SK-MEL-5 (cell line): ENCODE measurements at regions not wholly inside any gene's neighbourhood (a gene's known extent, or its start where the extent isn't known, plus 50 kb on each side); places are given as distances from the start of the nearest gene placed in this dataset.
"Not testable (repeated sequence)": the region's sequence is repeated elsewhere in the genome, so short reads cannot be mapped to it uniquely, and the experiment has no call there.

ENCODE experiments used
- DNase-seq: peaks from one replicate; pipeline ENCODE4 v3.0.0-alpha.2; 2016; ENCODE audit warnings: low read depth, low spot score
- in situ Hi-C: cut with HindIII; loops from 2 replicates; pipeline ENCODE4 v1.10.0; 2016; ENCODE audit warnings: low sequenced_read_pairs, high pct_unique_total_duplicates, low pct_unique_long_range_greater_than_20kb

DNA sequence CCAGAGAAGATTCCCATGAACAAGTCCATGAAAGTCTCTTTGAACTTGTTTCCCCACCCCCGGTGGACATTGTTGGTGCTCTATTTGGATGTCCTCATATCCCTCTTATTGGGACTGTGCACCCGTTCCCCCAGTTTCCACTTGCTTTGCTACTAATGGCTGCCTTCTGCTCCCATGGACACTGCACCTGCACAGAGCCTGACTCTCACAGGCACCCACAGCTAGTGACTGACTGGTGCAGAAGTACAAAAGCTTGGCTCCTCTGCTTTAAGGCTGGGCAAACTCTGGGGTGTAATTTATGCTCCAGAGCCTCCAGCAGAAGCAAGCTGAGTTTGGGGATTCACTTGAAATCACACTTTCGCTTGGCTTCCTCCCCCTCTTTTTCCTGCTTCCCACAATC lies 239.9 kb upstream of the BTBD3 start:
- DNase-seq = no peak
- in situ Hi-C loops = no loop called here

DNA sequence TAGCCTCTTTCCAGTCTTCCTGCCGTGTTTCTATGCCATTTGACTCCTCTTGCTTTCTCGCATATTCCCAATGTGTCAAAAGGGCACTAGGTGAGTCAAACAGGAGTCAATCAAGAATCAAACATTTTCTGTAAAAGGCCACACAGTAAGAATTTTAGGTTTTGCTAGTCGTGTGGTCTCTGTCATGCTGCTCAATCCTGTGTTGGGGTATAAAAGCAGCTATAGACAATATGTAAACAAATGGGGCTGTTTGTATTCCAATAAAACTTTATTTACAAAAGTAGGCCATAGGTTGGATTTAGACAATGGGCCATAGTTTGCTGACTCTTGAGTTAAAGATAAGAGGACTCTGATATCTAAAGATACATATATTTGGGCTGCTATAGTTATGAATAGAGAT lies 235.4 kb upstream of the BTBD3 start:
- in situ Hi-C loops = no loop called here
- DNase-seq = no peak

GRCh38 chr20:11686195-11686594 lies 231.5 kb upstream of the BTBD3 start:
- no peak for DNase-seq
- in situ Hi-C loops = no loop called here

DNA sequence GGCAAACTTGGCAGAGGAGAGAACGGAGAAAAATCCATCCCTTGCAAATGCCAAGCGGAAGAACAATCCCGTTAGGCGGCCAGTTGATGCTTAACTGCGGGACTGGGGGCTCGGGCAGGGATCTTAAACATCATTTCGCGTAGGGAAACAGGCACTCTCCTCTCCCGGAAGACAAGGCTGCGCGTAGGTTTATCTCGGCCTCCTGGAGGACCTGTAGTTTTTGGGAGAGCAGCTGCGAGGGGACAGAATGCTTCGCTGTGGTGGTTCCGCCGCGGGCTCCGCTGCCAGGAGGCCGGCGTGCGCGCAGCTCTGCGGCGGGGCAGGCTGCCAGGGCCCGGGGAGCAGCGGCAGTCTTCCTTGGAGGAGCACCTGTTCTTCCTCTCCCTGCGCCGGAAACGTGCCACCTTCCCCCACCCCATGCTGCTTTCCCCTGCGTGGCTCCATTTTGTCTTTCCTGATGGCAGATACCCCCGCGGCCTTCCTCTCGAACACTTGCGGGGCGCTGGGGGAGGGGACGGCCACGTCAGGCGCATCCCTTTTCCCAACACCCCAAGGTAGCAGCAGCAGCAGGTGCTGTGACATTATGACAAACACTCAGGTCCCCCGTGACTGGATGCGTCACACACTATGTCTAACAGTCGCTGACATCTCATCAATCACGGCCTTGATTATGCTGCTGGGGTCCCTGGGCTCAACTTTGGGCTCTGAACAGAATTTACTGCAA lies 230.7 kb upstream of the BTBD3 start:
- in situ Hi-C loops = no loop called here
- DNase-seq = no peak

DNA sequence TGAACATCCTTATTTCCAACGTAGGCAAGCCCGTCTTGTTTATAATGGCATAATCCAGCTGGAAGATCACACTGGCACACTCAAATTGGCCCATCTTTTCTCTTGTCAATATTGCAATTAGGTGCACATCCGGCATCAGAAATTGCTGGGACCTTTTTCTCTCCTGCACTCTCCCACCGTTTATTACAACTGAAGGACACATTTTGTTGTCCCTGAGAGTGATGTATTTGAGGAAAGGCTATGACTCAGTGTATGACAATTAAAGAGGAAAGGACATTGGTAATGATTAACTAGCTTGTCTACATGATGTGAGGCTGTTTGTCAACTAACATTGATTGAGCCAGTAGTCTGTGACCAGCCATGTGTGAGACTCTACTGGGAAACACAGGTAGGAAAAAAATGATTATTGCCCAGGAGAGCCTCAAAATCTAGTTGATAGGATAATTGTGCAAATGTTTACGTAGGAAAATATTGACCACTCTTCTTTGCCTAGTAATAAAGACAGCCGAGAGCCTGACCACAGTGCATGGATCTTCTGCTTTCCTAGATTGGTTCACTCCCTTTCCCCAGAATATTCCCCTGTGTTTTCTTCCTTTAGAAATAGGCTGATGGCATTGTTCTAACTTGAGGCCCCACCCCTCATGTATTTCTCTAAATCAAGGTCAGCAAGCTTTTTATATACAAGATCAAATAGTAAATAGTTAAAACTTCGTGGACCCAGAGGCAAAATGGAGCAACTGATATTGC lies 230.0 kb upstream of the BTBD3 start:
- no peak for DNase-seq
- in situ Hi-C loops = no loop called here

DNA sequence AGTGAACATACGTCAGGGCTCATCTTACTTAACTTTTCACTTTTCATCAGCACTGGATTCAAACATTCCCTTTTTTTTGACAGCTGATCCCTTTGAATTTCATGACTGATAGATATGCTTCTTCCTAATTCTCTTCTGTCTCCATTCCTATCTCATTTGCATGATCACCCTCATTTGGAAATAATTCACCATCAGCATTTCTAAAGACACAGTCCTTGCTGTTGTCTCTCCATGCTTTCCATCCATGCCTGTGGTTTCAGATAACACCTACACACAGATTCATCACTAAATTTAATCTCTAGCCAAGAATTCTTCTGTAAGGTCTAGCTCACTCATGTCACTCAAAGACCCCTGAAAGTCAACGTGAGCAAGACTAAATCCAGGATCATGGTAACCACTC lies 228.4 kb upstream of the BTBD3 start:
- in situ Hi-C loops = no loop called here
- DNase-seq = no peak

- DNase-seq = no peak
- in situ Hi-C loops = no loop called here
These were observed 225.9 kb upstream of the BTBD3 start for GRCh38 chr20:11691766-11692165.

GRCh38 chr20:11692567-11692966 lies 225.1 kb upstream of the BTBD3 start:
- no peak for DNase-seq
- in situ Hi-C loops = no loop called here

GRCh38 chr20:11694467-11694866 lies 223.2 kb upstream of the BTBD3 start:
- DNase-seq = no peak
- in situ Hi-C loops = no loop called here

GRCh38 chr20:11697055-11697454 lies 220.6 kb upstream of the BTBD3 start:
- in situ Hi-C loops = no loop called here
- DNase-seq = no peak

- in situ Hi-C loops = no loop called here
These were observed 220.0 kb upstream of the BTBD3 start for GRCh38 chr20:11697646-11698045.

GRCh38 chr20:11698124-11698523 lies 219.6 kb upstream of the BTBD3 start:
- in situ Hi-C loops = no loop called here
- no peak for DNase-seq

More at GRCh38 chr20:11697646-11698045, 220.0 kb upstream of the BTBD3 start:
- no peak for DNase-seq

- no peak for DNase-seq
- in situ Hi-C loops = no loop called here
These were observed 216.9 kb upstream of the BTBD3 start for GRCh38 chr20:11700831-11701230.

GRCh38 chr20:11702721-11703518 lies 214.8 kb upstream of the BTBD3 start:
- DNase-seq = no peak
- in situ Hi-C loops = no loop called here

DNA sequence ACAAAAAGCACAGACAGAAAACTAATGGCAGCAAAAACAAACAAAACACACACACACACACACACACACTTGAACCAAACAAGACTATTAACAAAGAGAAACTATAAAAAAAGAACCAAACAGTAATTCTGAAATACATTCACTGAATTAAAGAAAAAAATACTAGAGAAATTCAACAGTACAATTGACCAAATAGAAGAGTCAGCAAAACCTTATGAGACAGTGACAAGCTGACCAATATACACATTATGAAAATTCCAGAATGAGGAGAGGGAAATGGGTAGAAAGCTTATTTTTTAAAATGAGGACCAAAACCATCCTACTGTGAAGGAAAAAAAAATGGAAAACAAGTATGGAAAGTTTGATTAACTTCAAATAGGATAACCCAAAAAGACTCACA lies 212.2 kb upstream of the BTBD3 start:
- no peak for DNase-seq
- in situ Hi-C loops = no loop called here

DNA sequence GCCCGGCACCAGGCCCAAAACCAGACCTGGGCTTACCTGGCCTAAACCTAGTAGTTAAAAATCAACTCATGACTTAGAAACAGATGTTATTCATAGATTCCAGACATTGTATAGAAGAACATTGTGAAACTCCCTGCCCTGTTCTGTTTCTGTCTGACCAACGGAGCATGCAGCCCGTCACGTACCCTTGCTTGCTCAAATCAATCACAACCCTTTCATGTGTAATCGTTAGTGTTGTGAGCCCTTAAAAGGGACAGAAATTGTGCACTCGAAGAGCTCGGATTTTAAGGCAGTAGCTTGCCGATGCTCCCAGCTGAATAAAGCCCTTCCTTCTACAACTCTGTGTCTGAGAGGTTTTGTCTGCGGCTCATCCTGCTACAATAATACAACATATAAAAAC lies 209.5 kb upstream of the BTBD3 start:
- DNase-seq, in situ Hi-C loops: not testable (repeated sequence)

DNA sequence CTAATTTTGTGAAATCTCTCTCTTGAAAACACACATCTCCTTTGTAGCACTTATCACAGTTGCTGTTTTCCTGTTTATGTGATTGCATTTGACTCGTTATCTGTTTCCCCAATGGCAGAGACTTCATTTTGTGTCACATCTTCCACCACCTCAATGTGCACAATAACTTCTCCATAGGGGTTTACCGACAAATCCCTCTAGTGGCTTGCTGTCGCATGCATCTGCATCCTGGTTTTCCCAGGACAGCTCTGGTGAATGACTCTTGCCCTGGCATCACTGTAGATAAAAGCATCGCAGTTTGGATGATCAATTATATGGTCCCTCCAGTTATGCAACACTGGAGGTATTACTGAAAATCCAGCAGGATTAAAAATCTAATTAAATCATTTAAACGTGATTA lies 206.5 kb upstream of the BTBD3 start:
- in situ Hi-C loops = no loop called here
- DNase-seq = no peak

- DNase-seq = no peak
- in situ Hi-C loops = no loop called here
These were observed 205.0 kb upstream of the BTBD3 start for GRCh38 chr20:11712639-11713160.
